GM18861 (cell line): ENCODE measurements at regions not wholly inside any gene's neighbourhood (a gene's known extent, or its start where the extent isn't known, plus 50 kb on each side); places are given as distances from the start of the nearest gene placed in this dataset.

Source experiments
- ATAC-seq: cut with Tn5 transposase; IDR thresholded peaks from one replicate; pipeline ENCODE4 v1.9.1; 2021; ENCODE audit not compliant: unreplicated experiment

DNA sequence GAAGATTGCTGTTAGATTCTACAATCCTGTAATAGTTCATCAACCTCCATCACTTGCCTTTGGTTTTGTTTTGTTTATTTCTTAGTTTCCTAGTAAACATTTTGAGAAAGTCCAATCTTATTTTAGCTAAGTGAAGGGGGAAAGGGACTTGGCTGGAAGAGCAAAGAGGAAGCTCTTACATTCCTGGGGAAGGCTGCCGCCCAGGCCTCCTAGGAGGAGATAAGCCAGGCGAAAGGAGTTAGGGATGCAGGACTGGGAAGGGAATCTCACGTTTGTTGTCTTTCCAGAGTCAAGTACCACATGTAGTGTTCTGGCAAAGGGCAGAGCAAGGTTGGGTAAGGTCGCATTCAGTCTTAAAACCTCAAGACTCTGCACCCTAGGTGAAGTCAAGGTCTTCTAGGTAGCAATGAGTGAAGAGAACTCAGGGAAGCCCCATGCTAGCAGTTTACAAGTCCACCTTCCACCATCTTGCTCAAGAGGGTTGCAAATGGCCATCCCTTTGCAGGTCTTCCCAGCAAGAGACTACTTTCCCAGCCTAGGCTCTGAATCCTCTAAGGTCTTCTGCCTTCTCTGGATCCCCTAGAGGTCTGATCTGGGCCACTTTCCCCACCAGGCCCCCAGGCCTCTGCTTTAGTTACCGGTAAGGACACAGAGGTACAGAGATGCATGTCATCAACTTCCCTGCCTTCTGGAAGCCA lies 320.7 kb downstream of the CYP26B1 start:
- ATAC-seq, result no peak

DNA sequence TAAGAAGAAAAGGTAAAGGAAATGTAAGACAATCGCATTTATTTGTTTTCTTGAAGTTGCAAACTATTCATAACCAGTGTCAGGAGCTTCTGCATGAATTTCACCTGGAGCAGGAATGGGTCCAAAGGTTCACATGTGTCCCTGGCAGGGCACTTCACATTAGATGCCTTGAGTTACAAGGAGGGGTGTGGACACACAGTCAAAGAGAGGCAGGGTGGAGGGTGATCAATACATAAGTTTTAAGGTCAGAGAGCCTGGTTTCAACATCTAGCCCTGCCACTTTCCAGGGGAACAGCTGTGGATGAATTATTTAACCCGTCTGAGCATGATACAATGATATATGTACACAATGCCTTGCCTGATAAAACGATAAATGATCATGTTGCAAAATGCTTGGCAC lies 321.4 kb downstream of the CYP26B1 start:
- no peak for ATAC-seq

DNA sequence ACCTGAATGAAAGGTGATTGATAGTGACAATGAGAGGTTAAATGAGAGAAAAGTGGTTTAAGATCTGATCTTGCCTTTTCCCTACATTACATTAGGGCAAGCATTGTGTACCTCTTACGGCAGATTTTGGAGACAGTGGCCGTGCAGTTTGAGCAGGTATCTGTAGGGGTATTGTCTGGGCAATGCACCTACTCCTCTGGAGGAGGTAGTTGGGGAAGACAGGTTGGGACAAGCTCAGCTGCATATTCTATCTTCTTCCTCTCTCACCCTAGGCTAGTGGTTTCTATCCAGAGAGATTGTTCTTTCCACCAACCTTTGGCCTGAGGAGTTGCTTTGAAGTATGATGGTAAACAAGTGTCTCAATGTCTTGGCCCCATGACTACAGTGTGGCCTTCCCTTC lies 323.2 kb downstream of the CYP26B1 start:
- no peak for ATAC-seq

DNA sequence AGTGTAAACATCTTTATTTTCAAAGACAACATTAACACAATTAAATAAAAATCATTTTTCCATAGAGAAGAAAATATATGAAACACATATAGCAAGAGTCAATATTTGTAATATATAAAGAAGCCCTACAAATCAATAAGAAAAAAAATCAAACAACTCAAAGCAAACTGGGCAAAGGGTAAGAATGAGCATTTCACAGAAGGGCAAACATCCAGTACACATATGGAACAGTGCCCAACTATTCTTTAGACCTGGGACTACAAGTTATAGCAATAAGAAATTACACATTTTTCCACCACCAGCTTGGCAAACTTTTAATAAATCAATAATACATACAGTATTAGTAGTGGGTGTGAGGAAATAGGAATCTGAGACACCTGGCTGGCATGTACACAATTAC lies 324.1 kb downstream of the CYP26B1 start:
- ATAC-seq, result no peak

DNA sequence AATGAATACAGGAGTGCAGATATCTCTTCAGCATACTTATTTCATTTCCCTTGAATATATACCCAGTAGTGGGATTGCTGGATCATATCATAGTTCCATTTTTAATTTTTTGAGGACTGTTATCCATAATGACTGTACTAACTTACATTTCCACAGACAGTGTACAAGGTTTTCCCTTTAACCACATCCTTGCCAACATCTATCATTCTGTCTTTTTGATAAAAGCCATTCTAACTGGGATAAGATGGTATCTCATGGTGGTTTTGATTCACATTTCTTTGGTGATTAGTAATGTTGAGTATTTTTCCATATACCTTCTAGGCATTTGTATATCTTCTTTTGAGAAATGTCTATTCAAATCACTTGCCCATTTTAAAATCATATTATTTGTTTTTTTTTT lies 325.2 kb downstream of the CYP26B1 start:
- ATAC-seq, result no peak

DNA sequence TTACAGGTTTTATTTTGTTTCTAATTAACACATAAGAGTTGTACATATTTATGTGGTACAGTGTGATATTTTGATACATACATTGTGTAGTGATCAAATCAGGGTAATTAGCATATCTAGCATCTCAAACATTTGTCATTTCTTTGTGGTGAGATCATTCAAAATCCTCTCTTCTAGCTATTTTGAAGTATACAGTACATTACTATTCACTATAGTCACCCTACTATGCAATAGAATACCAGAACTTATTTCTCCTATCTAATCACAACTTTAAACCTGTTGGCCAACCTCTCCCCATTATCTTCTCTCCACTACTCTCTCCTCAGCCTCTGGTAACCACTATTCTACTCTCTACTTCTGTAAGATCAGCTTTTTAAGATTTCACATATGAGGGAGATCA lies 325.8 kb downstream of the CYP26B1 start:
- ATAC-seq, result no peak

DNA sequence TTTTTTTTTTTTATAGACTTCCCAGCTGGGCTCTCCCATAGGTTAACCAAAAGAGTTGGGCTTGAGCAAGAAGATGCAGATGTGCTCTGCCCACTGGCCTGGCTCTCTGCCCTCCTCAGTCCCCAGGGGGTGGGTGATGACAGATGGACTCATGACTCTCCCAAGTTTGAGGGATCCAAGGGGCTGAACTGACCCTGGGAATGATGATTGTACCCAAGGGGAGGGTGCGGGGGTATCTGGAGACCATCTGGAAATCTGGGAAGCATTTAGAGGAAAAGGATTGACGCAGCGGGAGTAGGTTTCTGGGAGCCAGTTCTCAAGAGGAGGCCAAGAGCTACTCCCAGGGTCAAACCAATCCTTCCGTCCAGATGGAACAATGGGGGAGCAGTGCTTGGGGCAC lies 330.8 kb downstream of the CYP26B1 start:
- ATAC-seq, result no peak

DNA sequence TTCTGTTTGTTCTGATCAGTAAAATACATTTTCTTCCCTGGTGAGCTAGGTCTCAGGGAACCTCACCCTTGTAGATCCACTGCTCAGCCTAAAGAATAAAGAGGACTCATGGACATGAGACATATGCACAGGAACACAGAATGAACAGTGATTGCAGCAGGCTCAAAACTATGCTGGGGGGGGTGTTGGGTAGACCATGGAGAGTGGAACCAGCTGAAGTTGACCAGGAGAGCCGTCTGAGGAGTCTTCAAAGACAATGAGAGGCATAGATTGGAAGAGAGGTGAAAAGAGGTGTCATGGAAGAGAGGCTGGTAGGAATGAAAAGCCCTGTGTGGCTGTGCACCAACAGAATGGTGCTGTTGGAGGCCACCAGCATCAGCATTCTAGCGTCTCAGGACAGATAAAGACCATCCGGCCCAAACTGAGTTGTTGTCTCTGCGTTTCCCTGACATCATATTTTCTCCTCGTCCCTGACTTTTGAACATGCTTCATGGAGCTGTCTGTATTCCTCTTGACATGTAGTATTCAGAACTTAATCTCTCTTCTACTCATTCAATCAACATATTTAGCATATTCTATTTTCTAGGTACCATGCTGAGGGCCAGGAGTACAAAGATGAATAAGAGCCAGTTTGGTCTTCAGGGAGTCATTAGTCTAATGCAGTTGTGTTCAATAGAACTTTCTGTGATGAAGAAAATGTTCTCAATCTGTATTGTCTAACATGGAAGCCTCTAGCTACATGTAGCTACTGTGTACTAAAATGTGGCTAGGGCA lies 331.8 kb downstream of the CYP26B1 start:
- no peak for ATAC-seq

DNA sequence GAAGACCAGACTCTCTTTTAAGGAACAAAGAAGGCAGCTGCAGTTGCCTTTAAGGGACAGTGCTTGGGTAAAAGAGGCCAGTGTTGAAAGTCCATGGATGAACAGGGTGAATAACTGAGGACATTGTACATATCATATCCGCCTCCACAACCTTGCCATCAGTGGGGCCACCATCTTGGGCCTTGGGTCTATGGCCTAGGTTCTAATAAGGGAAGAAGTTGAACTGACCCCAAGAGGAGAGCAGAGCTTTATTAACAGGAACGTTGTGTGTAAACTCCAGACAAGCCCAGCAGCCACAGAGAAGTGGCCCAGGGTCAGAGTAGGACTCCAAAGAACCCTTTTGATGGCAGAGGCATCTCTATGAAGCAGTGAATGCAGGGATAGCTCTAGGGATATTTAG lies 332.8 kb downstream of the CYP26B1 start:
- ATAC-seq, result no peak

DNA sequence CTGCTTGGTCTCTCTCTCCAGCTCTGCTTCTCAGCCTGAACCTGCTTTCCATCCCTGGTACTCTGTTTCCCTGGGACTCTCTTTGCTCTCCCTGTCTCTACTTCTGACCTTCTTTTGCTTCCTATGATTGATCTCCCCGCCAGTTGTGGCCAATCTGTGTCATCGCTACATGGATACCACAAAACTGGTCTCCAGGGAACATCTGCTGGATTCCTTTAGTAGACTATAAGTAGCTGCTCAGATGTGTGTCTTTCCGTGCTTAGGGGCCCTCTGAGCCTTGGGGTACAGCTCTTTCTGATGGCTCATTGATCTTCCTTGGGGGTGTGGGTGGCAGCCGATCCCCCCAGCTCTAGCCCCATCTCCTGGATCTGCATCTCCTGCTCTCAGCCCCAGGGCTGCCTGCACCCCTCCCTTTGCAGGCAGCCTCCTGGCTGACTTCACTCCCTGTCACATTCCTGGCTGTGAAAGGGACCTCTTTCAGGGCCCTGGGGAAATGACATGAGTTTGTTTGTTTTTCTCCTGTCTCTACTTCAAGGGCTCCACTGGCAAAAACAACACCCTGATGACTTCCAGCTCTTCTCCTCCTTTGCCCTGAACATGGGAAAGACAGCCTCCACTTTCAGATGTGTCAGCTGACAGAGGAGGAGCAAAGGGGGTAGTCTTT lies 333.7 kb downstream of the CYP26B1 start:
- no peak for ATAC-seq

DNA sequence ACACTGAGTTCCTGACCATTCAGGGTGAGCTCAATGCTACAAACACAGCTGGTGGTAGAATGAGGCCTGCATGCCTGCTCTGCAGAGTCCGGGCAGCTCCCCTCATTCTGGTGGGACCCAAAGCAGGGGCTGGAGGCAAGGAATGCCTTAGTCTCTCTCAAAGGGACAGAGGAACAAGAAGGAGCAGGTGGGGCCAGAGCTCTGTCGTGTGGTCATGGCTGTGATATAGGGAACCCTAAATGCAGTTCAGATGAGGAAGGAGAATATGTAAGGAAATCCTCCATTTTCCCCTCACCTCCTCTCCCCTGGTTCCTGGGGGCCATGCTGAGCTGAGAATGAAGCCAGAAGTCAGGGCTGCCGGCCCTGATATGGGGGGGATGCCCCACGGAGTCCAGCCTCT lies 334.3 kb downstream of the CYP26B1 start:
- ATAC-seq, result no peak

DNA sequence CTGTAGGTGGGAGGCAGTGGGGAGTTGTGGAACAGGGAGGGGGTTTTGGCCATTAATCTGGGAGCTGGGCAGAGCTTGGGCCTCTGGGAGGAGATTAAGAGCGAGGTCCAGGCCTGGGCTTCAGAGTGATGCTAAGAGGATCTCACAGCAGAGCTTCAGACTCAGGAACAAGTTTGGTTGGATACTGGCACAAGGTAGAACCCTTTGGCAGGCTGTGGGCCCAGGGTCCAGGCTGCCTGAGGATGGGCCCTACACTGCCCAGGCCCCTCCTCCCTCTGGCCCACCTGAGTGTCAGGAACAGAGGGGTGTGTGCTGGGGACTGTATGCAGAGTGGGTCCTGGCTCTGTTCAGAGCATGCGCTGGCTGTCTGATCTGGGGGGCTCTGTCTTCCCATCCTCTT lies 334.9 kb downstream of the CYP26B1 start:
- no peak for ATAC-seq

DNA sequence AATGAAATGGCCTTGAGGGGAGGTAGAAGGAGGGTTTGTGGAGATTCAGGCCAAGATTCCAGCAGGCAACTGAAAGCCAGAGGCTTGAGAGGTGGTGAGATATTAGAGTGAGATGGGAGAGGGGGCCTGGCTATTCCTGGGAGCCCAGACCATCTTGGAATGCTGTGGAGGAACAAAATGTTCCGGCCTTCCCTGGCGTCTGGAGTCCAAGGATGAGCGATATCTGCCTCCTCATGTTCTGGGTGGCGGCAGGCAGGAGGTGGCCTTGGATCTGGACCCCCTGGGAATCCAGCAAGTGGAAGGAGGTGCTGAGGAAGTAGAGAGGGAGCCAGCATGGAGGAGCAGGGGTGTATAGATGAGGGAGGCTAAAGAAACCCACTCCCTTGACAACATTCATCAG lies 335.9 kb downstream of the CYP26B1 start:
- no peak for ATAC-seq

DNA sequence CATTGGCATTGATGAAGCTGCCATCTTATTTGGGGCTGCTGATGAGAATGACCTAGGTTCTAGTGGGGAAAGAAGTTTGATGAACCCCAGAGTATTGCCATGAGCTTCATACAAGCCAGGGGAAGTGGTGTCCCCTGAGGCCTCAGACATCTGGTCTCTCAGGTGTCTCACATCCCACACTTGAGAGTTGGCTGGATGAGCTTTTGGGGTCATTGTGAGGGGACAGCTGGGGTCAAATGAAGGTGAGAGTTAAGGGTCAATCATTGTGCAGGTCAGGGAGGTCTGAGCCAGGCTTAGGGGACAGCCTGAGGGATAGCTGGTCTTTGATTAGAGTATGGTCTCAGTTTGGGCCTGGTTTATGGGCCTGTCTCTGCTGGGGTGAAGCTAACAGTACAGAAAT lies 336.5 kb downstream of the CYP26B1 start:
- no peak for ATAC-seq

DNA sequence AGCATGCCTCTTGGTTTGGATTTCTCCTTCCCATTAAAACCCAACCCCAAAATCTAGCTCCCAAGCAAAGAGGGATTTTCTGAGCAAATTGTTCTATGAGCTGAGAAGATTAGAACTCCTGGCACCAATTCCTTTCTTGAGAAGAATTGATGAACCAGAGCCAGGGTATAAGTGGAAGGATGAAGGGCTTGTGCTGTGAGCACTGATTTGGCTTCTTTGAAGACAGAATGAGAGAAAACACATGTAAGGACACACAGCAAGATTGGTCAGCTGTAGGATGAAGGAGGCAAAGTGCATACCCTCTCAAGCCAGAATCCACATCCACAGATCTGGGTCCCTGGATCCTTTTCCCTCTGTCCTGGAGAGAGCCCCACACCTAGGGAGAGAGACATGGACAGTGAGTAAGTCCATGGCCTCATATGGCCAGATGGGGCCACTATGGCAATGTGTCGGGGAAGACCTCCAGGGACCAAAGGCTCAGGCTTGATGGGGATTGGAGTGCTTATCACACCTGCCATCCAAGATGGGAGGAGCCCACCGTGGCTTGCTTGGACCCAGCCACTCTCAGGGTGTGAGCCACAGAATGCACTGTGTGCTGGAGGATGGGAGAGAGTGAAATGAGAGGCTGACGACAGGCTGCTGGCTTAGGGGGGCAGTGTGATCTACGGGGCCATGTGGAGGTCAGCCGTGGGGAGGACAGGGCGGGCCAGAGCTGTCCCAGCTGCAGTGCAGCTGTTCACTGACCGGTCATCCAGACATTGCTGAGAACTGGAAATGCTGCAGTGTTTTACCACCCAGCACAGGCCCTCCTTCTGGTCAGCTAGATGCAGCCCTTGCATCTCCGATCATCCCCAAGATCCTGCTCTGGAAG lies 339.8 kb downstream of the CYP26B1 start:
- no peak for ATAC-seq

DNA sequence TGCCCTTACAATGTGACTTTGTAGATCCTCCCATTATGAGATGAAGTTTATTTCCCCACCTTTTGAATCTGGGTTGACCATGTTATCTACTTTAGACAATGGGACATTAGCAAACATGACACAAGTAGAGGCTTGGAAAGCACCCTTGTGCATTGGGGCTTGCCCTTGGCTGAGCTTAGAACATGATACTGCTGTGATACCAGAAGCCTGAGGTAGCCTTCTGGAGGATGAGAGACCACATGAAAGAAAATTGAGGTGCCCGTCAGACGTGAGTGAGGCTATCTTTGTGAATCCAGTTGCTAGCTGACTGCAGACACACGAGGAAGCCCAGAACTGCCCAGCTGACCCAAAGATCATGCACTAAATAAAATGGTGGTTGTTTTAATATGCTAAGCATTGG lies 341.2 kb downstream of the CYP26B1 start:
- ATAC-seq, result no peak

DNA sequence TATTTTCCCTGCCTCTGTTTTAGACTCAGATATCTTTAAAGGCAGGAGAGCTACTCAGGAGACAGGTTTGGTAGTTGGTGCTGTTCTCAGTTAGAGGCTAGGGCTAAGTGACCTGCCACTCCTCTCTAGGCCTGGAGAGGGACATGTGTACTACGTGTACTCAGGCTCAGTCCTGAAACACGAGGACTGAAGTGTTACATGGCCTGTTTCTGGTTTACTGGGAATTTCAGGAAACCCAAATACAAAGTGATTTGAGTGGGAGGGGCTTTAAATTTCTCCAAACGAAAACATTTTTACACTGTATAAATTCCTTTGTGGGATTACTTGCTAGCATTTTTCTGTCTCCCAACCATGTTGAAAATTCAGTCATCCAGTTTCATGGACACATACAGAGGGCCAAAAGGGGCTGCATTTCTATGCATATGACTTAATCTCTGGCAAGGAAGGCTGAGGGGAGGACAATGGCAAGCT lies 343.3 kb downstream of the CYP26B1 start:
- no peak for ATAC-seq

DNA sequence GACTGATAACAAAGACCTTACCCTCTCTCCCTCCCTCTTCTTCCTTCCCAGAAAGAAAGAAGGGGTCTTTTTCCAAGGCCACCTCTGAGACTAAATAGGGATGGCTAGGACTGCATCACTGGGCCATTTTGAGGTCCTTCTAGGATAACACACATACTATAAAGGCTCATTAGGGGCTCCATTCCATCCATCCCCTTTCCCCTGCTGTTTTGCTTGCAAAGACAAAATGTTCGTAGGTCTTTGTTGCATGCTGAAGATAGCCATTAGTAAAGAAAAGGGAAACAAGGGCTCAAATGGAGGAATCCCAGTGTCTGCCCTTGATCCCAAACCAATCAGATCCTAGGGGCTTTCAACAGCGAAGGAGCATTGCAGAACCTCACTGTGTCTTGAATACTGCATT lies 344.3 kb downstream of the CYP26B1 start:
- ATAC-seq, result no peak

DNA sequence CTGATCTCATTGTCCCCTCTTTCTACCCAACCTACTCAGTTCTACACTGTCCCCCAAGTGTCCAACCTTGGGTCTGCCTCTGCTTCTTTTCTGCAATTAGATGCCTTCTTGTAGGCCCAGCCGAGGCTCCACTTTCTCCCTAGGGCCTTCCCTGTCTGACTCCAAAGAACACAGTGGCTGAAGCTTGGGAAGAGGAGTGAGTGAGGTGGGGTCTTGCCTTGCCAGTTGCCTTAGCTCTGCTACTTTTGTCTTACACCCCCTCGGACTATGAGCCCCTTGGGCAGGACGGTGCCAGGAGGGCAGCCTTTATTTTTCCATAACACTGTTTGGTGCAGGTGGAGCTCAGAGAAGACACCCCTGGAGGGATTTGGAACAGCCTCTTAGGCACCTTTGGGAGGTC lies 345.1 kb downstream of the CYP26B1 start:
- no peak for ATAC-seq

DNA sequence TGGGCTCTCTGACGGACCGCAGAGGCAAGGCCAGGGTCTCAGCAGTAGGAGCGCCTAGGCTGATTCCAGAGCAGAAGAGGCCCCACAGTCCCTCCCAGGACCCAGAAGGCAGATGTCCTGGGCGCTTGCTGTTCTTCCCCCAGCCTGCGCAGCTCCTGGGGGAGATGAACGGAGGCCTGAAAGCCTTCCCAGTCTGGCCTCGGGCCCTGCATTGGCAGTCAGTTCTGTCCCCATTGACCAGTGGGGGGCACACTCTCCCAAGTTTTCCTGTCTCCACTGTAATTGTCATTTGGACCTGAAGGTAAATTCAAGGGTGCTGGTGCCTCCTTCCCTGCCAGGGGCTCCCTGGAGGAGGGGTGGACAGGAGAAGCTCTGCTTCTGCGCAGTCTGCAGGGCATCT lies 345.7 kb downstream of the CYP26B1 start:
- no peak for ATAC-seq

DNA sequence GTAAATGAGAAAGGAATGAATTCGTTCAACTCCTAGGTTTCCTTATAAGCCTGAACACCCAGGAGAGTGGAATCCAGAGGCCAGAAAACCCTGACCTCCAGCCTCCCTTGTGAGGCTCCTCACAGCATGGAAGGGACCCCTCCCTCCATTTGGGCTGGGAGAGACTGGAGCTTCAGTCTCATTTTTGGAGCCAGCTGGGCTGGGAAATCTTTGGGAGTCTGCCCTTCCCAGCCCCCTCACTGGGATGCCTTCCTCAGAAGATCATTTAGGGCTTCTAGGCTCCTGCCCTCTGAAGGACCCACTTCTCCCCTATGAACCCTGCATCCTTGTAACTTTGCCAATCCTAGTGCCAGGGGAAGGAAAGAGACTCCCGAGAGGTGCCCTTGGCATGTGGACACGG lies 346.1 kb downstream of the CYP26B1 start:
- ATAC-seq, result no peak
